ENCODE measurements at regions not wholly inside any gene's neighbourhood (a gene's known extent, or its start where the extent isn't known, plus 50 kb on each side); places are given as distances from the start of the nearest gene placed in this dataset.

DNA sequence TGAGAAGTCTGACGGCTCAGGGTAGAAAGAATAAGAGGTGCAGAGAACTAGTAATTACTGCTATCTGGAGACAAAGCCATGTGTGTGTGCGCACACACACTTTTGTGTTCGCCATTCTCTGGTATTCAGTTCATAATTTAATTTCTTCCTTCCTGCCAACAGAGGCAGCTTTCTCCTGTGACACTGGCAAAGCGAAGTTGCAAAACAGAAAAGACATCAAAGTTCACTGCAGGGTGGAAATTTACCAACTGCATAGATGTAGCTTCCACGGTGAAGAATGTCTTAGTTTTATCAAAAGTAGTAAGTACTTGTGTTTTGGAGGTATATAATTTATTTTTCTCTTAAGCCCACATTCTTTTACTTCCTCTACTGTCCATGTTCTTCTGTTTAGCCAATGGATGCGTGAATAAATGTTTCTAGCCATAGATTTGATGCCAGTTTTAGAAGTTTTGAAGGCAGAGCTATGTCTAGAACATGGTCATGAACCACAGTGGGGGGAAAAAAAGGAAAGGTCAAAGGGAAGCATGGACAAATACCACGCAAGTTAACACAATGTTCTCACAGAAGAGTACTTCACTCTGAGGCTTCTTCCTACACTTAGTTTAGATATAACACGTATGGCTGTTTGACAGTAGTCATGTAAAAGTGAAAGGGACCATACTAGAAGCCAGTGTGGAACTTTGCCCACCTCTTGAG is 536.5 kb upstream of the GRIA1 start:
- no peak for TF ChIP-seq EP300 (IDR thresholded peaks at IDR 0.05)
- TF ChIP-seq CTCF (IDR thresholded peaks at IDR 0.05): no peak
